ENCODE measurements at regions not wholly inside any gene's neighbourhood (a gene's known extent, or its start where the extent isn't known, plus 50 kb on each side); places are given as distances from the start of the nearest gene placed in this dataset.
A peak's percentile ranks its signal among the peaks of the same experiment; 100 is the strongest.

DNA sequence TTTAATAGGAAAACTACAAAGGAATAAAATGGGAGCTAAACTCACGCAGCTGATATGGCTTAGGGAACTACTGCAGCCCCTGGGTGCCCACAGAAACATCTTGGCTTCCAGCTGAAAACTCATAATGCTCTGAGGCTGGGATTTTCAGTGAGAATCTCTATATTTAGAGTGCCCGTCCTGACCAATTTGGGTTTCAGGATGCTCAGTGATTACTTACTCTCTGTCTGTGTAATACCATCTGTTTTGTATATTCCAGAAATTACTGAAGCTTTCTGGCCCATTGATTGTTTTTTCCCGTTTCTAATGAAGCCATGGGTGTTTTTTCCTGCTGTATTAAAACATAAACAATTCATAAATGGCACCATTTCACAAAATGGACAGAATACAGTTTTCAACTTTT is 50.6 kb upstream of the ZNF385D start:
- no peak for DNase-seq (ENCODE audit: low read depth in 4 of 4, low spot score in 3 of 4)

DNA sequence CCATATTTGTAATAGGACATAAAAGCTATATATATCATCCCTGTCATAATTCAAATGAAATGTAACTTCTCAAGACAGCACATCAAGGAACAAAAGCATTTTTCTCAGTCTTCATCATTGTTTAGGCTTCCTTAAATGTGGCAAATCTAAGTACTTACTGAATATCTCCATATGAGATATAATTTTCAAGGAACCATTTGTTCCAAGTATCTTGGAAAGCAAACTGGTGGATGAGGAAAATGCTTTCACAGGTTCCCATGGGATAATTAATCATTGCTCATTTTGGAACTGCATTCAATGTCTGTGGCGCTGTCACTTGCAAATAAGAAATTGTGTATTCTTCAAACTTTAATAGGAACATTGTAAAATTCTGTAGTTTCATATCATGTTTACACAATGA is 52.6 kb upstream of the ZNF385D start:
- DNase-seq (ENCODE audit: low read depth in 4 of 4, low spot score in 3 of 4) = no peak

DNA sequence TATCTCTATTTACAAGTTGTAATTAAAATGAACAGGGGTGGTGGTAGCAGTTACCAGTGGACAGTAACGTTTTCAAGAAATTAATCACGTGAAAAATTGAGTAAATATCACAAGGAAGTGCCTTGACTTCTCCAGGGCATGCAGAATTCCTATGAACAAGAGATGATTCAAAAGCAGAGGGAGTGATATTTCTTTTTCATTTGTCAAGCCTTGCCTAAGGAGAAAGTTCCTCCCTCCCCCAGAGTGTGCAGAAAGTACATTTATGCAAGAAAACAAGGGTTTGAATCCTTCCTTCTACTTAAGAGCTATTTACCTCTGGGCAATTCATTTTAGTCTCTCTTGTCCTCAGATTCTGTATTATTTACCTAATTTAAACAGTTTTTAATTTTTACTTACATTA is 53.3 kb upstream of the ZNF385D start:
- no peak for DNase-seq (ENCODE audit: low read depth in 4 of 4, low spot score in 3 of 4)

DNA sequence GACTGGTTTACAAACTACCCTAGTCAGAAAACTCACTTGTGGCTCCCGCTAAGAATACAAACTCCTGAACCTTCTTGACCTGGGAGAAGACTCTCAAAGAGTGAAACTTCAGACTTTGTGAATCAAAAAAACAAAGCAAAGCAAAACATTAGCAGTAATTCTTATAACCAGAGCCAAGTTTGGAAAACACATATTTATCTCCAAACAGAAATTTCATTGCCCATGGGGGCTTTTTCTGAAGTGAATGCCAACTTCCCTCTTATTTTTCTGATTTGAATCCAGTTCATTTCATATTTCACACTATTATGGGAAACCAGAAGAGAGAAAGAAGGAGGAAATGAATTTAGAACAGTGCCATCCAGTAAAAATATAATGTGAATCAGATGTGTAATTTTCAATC is 55.7 kb upstream of the ZNF385D start:
- no peak for DNase-seq (ENCODE audit: low read depth in 4 of 4, low spot score in 3 of 4)

DNA sequence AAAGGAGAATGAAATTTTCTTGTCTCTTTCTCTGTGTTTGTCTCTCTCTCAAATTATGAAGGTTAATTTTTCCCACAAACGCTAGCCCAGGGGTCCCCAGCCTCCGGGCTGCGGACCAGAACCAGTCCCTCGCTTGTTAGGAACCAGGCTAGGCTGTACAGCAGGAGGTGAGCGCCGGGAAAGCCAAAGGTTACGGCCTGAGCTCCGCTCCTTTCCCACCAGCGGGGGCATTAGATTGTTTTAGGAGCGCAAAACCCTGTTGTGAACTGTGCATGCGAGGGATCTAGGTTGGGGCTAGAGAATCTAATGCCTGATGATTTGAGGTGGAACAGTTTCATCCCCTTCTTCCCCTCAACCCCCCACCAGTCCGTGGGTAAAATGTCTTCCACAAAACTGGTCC is 74.7 kb upstream of the ZNF385D start:
- DNase-seq (ENCODE audit: low read depth in 4 of 4, low spot score in 3 of 4) = no peak

DNA sequence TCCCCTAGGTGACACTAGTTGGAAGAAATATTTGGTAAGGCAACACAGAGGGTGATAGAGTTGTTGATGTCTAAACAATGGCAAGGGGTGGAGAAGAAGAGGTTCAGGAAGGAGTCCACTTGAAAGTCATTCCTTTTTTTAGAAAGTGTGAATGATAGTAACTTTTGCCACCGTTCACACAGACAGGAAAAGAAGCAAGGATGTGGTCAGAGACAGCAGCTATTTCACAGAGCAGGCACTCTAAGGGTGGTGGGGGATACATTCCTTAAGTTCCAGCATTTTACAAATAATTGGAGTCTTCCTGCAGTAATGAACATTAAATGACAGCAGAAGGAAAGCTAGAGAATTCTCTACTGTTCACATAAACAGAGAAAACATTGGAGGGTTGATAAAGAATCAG is 75.4 kb upstream of the ZNF385D start:
- no peak for DNase-seq (ENCODE audit: low read depth in 4 of 4, low spot score in 3 of 4)

DNA sequence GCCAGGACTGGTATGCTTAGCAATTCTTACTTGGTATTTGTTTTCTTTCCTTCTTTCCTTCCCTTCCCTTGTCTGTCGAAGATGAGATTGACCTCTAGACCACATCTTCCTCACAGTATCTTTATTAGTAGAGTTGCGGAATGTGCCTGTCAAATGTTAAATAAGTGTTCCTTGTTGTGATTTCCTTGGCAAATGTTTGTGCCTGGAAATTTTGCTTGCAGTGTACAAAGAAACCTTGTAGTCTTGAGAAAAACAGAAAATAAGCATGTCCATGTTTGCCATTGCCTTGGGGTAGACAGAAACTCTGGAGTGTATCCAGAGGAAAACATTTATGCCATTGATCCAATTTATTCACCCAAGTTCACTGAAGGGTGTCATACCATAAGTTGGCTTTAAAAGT is 79.5 kb upstream of the ZNF385D start:
- no peak for DNase-seq (ENCODE audit: low read depth in 4 of 4, low spot score in 3 of 4)

DNA sequence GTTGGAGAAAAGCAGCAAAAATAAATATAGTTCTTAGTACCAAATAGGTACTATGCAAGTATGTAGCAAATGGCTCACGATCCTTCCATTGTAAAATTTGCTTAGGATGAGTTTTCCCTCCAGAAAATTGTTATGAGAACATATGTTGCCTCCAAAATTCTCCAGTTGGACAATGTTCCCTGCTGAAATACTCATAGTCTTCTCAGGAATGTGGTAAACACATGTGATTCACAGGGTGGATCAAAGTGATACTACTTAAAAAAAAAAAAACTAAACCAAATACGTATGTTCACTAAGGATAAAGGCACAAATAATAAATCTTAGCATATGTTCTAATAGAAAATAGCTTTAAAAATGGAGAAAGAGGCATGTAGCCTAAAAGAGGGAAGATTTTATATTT is 84.3 kb upstream of the ZNF385D start:
- DNase-seq (ENCODE audit: low read depth in 4 of 4, low spot score in 3 of 4) = no peak

DNA sequence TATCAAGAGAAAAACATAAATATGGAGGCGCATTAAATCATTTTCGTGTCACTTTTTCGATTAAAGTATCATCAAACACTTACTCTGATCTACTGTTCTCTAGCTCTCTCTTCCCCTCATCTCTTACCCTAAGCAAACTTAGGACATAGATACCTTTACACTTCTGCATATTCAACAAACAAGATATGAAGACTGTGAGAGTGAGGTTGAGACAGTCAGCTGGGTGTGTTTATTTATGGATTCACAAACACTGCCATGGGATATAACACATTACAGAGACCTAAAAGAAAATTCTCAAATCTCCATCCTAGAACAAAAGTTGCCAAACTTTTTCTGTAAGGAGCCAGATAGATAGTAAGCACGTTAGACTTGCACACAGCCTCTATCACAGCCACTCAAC is 85.2 kb upstream of the ZNF385D start:
- no peak for DNase-seq (ENCODE audit: low read depth in 4 of 4, low spot score in 3 of 4)

DNA sequence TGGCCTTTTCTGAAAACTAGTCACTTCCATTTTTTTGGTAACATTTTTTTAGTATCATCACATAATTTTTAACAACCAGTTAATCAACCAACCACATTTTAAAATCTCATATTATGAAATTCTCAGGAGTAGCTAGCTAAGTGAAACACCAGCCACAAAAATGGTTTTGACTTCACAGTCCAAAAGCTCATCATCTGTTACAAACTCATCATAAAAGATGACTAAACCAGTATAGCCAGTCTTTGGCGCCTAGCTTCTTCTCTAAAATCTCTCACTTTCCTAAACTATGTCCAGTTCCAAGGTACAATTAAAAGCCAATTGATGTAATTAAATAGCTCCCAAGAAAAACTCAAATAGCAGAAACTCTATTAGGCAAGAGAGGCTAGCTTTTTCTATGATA is 88.2 kb upstream of the ZNF385D start:
- no peak for DNase-seq (ENCODE audit: low read depth in 4 of 4, low spot score in 3 of 4)

DNA sequence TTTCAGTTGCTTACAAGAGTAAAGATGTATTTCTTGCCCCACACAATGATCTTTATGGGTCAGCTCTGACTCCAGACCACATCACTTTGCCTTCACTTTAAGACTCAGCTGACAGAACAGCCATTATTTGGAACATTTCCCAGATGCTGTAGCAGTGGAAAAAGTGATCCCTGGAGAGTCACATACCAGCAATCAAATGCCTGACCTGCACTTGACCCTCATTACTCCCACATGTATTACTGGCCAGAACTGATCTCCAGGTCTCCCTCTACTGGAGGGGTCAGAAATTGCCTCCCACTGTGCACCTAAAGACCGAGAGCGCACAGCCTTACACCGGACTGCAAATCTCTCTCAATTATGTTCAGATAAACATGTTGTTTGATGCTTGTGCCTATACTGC is 88.6 kb upstream of the ZNF385D start:
- DNase-seq (ENCODE audit: low read depth in 4 of 4, low spot score in 3 of 4) = peak in 3 of 4 donors; percentile 14 to 37 (median 18)

DNA sequence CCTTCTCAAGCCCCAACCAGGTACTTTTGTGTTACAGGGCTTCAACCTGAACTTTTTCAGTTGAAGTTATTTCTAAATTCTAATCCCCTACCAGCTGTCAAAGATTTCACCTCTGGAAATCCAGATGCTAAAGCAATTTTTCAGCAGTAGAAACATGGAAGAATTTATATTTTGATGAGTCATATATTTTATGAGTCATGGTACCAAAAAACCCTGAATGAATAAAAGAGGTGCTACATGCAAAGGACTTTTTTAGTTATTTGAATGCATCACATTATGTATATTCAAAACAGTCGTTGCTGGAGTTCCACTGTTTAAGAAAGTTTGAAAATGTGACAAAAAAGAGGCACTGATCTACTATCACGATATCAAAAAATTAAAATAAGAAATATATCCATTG is 96.0 kb upstream of the ZNF385D start:
- no peak for DNase-seq (ENCODE audit: low read depth in 4 of 4, low spot score in 3 of 4)

DNA sequence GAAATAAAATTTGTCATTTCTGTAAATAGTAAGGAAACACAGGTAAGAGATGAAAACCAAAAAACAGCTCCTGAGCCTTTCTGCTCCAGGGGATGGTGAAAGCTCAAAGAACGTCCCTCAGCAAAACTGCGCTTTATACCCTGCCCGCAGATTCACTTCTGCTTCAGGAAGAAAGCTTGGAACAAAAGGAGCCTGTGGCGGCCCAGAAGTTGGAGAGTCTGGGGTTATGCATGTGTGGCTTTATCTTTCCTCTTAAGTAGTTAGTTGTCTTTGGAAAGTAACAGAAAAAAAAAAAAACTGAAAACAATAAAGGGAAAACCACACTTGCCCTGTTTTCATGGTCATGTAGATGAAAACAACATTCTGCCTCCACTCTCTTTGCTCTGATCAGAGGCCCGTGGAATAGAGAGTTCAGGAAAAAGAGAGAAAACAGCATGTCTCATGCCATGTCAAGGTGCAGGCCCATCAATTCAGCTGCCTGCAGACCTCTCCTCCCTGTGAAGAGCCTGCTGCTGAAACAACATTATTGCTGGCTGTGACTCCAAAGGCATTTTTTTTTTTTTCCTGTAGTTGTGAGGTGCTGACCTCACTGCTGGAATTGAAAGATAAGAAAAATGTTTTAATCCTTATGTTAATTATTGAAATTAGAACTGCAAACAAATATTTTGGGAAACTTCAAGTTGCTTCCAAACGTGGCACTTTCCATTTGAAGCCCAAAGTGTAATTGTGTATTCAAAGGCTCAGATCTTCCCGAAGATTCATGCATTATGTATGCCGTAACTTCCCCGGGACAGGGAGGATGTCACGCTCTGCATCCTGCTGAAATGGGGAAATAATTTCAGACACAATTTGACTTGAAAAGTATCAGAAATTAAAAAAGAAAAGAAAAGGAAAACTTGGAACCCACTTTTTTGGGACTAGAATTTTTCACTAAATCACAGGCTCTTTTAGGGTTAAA is 108.4 kb upstream of the ZNF385D start:
- no peak for DNase-seq (ENCODE audit: low read depth in 4 of 4, low spot score in 3 of 4)

DNA sequence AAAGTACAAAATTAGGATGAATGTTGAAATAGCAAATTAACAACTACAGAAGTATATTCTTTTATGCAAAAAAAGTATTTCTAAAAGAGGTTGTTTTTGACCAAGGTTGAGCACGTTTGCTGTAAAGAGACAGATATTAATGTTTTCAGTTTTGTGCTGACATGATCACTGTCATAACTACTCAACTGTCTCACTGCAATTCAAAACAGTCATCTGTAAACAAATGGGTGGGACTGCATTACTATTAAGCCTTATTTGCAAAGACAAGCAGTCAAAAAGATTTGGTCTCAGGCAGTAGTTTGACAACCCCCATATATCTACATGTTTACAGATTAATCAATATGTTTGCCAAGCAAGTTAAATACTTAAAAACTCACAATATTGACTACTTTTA is 109.1 kb upstream of the ZNF385D start:
- no peak for DNase-seq (ENCODE audit: low read depth in 4 of 4, low spot score in 3 of 4)

DNA sequence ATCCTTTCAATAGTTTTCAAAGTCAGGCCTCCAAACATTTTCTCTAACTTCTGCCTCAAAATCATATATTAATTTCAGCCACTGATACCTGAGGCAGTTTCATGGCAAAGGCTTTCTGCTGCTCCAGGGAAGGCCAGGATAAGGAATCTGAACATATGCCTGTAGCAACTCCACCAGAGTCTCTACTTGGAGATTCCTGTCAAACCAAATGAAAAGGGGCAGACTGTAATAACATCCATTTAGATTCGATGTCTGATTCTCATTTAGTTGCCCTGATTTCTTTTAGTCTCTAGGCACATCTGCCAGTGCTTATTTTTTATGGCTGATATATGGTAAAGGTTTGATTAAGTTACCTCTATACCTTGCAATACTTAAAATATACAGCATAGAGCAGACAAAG is 109.6 kb upstream of the ZNF385D start:
- no peak for DNase-seq (ENCODE audit: low read depth in 4 of 4, low spot score in 3 of 4)

DNA sequence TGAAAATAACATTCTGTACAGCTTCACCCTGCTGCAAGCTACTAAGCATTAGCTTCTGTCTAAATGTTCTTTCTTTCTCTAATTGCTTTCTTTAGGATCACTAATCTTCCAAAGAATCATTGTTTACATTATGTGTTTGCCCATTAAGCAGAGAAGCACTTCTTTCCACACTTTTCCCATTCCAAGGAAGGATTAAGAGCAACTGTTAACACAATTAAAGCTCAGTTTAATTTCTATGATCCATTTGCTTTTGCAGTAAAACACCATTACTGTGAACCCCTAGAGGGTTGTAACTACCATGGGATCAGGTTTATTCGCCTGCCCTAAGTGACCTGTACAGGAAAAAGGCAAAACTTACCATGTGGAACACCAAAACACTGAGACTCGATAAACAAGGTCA is 125.8 kb upstream of the ZNF385D start:
- no peak for DNase-seq (ENCODE audit: low read depth in 4 of 4, low spot score in 3 of 4)

DNA sequence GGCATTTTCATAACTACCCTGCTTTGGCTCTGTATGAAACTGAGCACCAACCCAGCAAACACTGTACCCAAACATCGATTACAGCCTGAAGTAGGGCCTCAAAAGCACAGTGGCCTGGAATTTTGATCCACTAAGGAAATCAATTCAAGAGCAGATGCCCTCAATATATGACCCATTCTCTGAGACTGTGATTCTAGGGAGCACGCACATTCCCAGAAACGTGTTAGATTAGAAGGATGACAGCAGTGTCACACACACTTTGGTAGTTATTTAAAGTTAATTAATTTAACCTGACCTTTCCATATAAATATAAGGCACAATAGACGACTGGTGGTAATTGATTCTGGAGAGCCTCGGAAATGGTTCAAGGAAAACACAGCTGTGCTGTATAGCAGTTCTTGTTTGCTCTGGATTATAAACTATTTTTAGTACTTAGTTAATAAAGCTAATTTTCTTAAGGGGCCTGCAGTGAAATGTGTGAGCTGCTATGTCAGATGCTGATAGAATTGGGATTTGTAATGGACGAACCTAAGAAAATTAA is 126.3 kb upstream of the ZNF385D start:
- DNase-seq (ENCODE audit: low read depth in 4 of 4, low spot score in 3 of 4) = no peak

DNA sequence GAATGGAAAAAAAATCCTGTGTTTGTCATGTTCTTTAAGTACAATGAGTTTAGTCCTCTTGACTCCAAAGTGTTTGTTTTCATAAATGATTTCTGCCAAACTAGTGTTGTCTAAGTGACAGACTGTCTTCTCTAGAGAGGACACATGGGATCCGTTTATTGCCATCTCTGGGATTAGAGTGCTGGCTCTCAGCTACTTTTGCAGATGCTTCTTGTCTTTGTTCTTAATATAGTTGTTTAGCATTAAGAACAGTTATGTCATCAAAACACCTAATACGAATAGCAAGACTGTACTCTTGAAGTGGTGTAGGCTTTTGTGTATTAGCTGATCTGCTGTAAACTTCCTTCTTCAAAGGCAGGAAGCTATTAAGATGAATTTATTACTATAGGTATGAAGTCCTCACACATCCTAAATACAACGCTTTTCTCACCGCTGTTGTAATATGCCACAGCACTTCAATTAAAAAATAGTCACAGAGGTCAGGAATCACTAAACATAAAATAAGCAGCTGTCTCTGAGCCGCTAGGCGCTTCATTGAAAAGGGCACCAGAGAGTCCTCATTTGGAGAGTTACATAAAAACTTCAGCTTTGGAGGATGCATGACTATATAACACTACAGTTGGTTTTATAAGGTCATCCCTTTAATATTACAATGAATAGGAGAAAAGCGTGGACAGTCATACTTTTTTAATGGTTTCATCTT is 128.3 kb upstream of the ZNF385D start:
- no peak for DNase-seq (ENCODE audit: low read depth in 4 of 4, low spot score in 3 of 4)

DNA sequence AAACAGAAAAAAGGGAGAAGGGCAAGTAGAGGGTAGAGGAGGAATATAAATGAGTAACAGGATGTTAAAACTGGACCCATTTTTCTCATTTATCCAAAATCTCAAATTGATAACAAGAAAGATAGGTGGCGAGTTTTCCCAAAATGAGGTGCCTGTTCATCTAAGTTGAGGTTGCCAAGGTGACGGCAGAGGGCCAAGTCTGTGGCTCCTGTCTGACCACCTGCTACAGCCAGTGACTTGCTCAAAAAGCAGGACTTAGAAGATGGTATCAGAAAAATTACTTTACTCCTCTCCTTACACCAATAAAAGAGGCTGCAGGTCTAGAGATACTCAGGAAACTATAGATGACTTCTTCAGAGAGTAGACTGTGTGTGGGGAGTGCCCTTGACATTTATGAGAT is 137.6 kb upstream of the ZNF385D start:
- DNase-seq (ENCODE audit: low read depth in 4 of 4, low spot score in 3 of 4) = no peak

DNA sequence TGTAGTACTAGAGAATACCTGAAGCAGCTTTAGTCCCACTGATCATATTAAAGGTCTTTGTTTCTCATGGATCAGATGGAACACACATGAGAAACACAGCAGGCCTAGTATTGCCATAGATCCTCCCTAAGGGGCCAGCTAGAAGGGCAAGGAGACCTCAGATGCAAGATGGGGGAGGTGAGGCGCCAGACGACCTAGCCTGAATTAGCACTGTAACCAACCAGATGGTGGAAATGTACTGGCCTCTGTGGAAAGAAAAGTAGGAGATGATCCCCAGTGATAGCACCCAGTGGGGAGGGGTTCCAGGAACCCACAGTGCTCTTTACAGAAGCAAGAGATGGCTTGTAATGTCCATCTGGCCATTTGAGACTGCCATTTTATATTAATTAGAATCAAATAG is 138.2 kb upstream of the ZNF385D start:
- no peak for DNase-seq (ENCODE audit: low read depth in 4 of 4, low spot score in 3 of 4)

DNA sequence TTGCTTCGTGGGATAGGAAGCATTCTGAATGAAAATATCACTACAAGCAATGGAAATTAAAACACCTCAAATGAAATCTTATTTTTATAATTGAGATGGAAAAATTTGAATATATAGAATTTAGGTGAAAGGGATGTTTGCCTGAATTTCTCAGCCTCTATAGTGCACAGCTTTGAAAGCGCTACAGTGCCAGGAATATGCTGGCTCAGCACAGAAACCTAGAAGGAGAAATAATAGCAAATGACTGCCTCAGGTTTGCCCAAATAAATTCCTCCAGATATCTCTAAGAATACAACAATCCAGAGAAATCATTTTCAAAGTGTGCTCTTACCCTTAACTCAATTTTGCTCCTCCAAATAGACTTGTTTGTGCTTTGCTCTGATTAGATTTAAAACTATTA is 141.1 kb upstream of the ZNF385D start:
- DNase-seq (ENCODE audit: low read depth in 4 of 4, low spot score in 3 of 4) = no peak

DNA sequence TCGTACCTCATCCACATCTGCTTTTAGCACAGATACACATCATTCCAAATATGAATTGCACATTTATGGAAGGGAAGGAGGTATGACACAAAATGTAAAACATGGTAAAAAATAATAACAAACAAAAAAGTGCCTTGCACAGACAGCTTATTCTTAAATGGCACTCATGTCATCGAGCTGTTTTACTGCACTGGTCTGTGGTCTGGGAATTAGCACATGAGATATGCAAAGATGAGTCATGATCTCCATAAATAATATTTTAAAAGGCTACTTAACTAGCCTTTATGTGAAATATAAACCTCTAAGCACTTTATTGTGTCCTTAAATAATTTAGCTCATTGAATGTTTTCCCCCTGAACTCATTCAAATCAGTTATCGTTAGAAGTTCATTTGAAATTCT is 142.2 kb upstream of the ZNF385D start:
- no peak for DNase-seq (ENCODE audit: low read depth in 4 of 4, low spot score in 3 of 4)

All from right renal pelvis (tissue), 4 donors.